ENCODE measurements at regions not wholly inside any gene's neighbourhood (a gene's known extent, or its start where the extent isn't known, plus 50 kb on each side); places are given as distances from the start of the nearest gene placed in this dataset.
"Not testable (repeated sequence)": the region's sequence is repeated elsewhere in the genome, so short reads cannot be mapped to it uniquely, and the experiment has no call there.

- no peak for DNase-seq
Observed at GRCh38 chr5:169415948-169416347, 115.0 kb upstream of the SLIT3 start.

- DNase-seq: no peak
Observed at GRCh38 chr5:169415371-169415770, 114.4 kb upstream of the SLIT3 start.

DNA sequence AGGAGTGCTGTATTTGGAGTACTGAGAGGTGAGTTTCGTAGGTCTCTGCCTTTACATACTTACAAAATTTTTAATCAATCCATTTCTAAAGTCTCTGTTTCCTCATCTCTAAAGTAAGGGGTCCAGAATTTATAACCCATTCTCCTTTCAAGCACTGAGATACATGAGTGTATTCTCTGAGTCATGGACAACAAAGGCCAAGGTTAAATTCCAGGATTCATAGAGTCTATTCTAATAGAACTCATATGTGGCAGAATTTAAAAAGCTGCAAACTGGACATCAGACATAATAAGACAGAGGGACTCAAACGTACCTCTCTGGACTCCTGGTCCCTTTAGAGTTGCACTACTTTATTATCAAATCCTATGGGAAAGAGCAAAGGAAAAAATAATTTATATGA lies 112.5 kb upstream of the SLIT3 start:
- no peak for DNase-seq

DNA sequence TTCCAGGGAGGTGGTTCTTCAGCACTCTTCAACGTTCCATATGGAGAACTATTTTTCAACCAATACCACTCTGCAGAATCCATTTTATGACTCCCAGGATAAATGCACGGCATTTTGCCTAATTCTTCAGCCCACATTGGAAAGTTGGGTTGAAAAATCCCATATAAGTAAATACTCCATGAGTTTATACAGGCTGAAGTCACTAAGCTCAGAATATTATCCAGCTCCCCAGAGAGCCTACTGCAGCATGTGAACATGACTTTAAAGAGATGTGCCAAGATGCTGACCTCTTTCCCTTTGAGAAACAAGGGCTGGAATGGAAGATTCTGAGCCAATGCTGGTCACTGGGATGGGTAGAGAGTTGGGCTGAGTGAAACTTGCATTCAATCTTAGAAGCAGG lies 111.9 kb upstream of the SLIT3 start:
- no peak for DNase-seq

- no peak for DNase-seq
Observed at GRCh38 chr5:169411786-169412430, 111.0 kb upstream of the SLIT3 start.

DNA sequence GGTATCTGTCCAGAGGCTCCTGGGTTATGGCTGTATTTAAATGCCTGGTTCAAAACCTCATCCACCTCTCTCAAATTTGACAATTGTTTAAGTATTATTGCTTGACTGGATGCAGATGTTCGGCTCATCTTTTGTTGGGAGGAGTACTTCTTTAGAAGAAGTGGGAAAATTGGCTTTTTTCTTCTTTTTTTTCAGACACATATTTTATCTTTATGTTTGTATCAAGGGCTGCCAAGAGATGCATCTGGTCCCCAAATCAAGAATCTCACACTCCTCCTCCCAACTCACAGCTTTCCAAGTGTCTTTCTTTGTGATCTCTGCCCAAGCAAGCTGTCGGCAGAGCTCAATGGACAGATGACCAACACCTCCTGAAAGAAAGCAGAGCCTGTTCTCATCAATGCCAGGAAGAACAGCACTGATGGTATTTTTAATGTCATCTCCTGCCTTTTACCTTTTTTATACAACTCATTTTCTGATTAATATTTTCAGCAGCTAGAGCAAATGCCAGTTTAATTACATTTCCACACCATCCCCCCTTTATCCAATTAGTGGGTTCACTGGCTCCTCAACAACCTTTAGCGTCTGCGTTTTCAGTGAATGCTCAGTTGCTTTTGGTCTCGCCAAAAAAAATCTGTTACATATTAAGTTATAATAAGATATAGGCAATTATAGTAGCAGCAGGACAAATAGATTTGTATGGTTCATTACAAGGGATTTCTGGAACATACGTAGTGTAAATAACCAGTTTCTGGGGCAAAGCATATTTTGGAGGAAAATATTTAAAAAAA lies 110.3 kb upstream of the SLIT3 start:
- peak in 1 of 56 donors; percentile 4 for DNase-seq

- no peak for DNase-seq
Observed at GRCh38 chr5:169408731-169409130, 107.8 kb upstream of the SLIT3 start.

- DNase-seq: no peak
Observed at GRCh38 chr5:169408171-169408570, 107.2 kb upstream of the SLIT3 start.

DNA sequence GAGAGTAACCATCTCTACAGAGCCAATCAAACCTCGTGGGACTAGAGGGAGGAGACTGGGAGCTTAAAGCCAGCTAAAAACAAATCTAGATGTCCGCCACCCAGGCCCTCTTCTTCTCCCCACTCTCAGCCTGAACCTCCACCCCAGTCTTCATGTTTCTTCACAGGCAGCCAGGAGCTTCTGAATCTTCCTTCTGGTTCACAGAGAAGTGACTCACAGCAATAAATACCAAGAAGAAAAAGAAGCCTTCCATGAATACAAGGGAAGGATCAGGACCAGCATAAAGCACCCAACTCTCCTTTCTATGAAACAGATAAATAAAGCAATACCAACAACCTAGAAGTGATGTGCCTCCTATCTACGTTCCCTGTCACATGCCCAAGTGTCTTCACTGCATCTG lies 103.3 kb upstream of the SLIT3 start:
- DNase-seq: no peak

DNA sequence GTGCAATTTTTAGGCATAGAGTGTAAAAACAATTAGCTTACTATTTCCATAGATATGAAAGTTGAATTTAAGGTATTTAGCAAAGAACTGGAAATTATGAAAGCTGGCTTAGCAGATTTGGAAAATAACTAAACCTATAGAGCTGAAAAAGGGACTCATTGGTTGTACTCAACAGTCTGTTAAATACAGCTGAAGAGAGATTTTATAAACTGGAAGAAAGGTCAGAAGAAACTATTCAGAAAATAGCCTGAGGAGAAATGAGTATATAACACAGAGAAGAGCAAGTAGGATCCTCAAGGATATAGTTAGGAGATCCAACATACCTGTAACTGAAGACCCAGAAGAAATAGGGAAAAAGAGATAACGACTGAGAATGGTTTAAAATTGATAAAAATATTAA lies 97.6 kb upstream of the SLIT3 start:
- DNase-seq: no peak

DNA sequence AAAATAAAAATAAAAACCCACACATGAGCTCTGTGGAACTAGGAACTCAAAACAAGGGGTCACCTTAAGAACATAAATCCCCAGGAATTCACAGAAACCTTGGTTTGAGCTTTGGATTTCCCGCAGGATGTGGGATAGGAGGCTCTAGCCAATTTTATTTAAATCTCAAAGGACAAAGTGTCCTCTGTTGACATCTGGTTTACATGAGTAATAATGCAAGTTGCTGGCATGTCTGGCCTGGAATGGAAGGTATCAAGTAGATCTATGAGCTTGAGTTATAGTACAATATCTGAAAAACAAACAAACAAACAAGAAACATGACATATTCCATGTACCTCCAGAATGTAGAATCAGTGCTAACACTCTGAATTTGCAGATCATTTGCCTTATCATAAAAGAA lies 94.2 kb upstream of the SLIT3 start:
- no peak for DNase-seq

DNA sequence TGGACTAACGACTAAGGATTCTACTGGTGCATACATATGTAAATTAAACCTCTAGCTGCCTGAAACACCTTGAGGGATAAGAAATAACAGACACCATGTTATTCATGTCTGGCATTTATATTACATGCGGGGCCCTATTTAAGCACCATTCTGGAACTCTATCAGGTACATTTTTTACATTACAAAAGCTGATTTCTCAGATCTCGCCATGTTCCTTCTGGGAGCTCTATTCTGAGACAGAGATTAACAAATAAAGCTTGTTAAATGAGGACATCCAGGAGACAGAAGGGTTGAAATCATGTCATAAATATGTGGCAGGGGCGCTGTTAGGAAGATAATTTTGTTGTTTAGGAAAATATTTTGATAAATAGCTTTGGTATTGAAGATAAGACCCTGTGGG lies 93.4 kb upstream of the SLIT3 start:
- no peak for DNase-seq

DNA sequence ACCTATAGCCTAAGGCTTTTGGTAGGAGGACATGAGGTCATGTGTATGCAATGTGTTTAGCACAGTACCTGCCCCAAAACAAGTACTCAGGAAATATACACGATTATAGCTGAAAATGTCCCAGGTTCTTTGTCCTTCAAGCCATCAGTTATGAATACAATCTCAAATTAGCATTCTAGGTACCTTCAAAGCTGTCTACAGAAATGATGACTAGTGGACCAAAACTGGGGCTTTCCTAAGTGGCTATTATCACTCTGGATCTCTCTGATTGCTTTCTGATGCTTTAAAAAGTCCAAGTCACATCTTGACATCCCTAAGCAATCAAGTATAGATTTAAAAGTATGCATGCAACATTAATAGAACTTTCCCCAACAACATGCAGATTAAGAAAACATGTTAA lies 93.0 kb upstream of the SLIT3 start:
- DNase-seq: no peak

DNA sequence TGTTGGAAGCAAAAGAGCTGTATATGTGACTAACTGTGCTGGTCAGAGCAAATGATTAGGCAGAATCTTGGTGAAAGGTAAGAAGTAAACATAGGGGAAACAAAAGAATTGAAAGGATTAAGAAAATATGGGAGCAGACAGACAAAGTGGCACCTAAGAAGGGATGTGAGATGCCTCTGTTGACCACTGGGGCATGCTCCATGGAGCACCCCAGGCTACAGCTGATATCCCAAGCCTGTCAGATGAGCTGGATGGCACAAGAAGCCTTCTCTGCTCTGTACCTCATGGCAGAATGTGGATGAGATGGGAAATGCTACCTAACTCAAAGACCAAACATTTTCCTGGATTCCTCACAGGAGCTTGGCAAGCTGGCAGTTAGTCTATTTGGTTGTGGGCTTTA lies 89.3 kb upstream of the SLIT3 start:
- DNase-seq: no peak

DNA sequence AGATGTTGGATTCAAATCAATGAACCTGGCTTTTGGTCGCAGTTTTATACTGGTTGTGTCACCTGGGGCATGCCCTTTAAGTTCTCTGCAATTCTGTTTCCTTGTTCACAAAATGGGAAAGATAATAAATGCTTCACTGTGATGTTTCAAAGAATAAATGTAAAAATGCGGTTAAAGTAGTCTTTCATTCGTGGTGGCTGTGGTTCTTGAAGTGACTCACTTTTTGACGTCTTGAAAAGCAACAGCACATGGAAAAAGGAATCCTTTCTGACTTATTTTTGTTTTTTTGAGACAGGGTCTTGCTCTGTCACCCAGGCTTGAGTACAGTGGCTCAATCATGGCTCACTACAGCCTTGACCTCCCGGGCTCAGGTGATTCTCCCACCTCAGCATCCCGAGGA lies 88.4 kb upstream of the SLIT3 start:
- DNase-seq: no peak

GRCh38 chr5:169385636-169386035 lies 84.7 kb upstream of the SLIT3 start:
- DNase-seq: no peak

DNA sequence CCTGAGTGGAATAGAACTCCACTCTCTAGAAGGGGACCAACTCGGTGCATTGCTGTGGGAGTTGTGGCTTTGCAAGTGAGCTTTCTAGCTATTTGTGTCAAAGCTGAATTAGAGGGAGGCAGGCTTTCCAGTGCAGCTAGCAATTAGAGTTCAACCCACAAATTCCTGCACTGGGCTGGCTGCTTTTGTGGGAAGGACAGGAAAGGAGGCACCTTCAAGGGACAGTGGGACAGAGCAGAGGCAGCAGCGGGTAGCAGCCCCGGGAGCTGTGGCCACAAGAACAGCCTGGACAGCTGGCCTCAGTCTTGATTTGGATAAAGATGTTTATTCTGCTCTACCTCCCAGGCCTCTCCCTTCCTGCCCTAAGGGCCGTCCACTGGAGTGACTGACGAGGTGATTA lies 83.7 kb upstream of the SLIT3 start:
- no peak for DNase-seq

DNA sequence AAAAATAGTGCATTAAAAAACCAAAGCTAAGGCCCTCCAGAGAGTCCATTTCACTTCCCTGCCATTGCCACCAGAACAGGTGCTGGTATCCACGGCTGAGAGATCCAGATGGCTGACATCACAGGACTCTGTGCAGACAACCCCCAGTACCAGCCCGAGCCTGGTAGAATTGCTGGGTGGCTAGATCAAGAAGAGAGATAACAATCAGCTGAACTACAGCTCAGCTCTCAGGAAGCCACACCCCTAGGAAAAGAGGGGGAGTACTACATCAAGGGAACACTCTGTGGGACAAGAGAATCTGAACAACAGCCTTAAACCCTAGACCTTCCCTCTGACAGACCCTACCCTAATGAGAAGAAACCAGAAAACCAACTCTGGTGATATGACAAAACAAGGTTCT lies 73.8 kb upstream of the SLIT3 start:
- no peak for DNase-seq

DNA sequence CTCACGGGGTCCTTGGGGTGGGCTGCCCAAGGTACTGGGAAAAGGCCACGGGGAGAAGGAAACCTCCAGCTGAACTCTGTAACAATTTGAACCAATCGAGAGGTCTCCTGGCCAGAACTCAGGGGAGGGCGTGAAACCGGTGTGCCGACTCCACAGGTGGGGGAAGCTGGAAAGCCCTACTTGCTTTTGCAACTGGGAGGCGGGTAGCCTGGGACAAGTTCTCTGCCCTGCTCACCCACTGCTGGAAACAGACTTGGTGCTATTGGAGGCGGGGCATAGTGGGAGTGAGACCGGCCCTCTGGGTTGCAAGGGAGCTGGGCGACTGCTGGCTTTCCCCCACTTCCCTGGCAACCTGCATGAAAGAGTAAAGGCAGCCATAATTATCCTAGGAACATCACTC lies 73.2 kb upstream of the SLIT3 start:
- DNase-seq: no peak

DNA sequence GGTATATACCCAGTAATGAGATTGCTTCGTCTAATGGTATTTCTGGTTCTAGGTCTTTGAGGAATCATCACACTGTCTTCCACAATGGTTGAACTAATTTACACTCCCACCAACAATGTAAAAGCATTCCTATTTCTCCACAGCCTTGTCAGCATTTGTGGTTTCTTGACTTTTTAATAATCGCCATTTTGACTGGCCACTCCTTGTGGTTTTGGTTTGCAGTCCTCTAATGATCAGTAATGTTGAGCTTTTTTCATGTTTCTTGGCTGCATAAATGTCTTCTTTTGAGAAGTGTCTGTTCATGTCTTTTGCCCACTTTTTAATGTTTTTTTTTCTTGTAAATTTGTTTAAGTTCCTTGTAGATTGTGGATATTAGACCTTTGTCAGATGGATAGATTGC lies 70.9 kb upstream of the SLIT3 start:
- DNase-seq: not testable (repeated sequence)

GRCh38 chr5:169369130-169369529 lies 68.2 kb upstream of the SLIT3 start:
- DNase-seq: no peak

- no peak for DNase-seq
Observed at GRCh38 chr5:169367861-169368260, 66.9 kb upstream of the SLIT3 start.

- no peak for DNase-seq
Observed at GRCh38 chr5:169357291-169357690, 56.4 kb upstream of the SLIT3 start.
